ENCODE measurements at regions not wholly inside any gene's neighbourhood (a gene's known extent, or its start where the extent isn't known, plus 50 kb on each side); places are given as distances from the start of the nearest gene placed in this dataset.

GRCh38 chr11:127458561-127458960, 458.0 kb upstream of the KIRREL3 start:
- TF ChIP-seq CTCF (IDR thresholded peaks at IDR 0.05): no peak
- no peak for TF ChIP-seq POLR2A (IDR thresholded peaks at IDR 0.05)

All from body of pancreas (tissue), 4 donors.